ENCODE measurements at regions not wholly inside any gene's neighbourhood (a gene's known extent, or its start where the extent isn't known, plus 50 kb on each side); places are given as distances from the start of the nearest gene placed in this dataset.

DNA sequence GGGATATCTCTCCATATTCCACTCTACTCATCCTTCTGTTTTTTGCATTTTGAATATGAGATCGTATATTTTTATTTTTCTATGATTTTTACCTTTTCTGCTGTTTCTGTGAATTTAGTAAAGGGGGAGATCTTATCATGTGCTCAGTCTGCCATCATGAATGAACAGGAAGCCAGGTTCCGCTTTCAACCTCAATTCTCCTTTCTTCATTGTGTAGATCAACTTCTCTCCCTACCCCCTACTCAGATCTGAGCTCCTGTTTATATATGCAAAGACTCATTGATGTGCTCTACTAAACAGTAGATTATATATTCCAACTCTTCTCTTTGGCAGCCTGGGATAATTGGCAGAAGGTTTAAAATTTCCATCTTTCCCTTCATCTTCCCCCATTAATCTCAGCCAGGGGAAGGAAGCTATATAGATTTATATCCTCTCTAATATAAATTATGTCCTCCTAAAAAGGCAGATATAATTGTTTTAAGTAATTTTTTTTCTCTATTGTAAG is 336.7 kb upstream of the PLET1 start:
- no peak for TF ChIP-seq NR2C2 (CRISPR knock-in tag; IDR thresholded peaks at IDR 0.05)
- TF ChIP-seq, protein P1, sequence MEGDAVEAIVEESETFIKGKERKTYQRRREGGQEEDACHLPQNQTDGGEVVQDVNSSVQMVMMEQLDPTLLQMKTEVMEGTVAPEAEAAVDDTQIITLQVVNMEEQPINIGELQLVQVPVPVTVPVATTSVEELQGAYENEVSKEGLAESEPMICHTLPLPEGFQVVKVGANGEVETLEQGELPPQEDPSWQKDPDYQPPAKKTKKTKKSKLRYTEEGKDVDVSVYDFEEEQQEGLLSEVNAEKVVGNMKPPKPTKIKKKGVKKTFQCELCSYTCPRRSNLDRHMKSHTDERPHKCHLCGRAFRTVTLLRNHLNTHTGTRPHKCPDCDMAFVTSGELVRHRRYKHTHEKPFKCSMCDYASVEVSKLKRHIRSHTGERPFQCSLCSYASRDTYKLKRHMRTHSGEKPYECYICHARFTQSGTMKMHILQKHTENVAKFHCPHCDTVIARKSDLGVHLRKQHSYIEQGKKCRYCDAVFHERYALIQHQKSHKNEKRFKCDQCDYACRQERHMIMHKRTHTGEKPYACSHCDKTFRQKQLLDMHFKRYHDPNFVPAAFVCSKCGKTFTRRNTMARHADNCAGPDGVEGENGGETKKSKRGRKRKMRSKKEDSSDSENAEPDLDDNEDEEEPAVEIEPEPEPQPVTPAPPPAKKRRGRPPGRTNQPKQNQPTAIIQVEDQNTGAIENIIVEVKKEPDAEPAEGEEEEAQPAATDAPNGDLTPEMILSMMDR (IDR thresholded peaks at IDR 0.05) = no peak
- TF ChIP-seq, protein P2, sequence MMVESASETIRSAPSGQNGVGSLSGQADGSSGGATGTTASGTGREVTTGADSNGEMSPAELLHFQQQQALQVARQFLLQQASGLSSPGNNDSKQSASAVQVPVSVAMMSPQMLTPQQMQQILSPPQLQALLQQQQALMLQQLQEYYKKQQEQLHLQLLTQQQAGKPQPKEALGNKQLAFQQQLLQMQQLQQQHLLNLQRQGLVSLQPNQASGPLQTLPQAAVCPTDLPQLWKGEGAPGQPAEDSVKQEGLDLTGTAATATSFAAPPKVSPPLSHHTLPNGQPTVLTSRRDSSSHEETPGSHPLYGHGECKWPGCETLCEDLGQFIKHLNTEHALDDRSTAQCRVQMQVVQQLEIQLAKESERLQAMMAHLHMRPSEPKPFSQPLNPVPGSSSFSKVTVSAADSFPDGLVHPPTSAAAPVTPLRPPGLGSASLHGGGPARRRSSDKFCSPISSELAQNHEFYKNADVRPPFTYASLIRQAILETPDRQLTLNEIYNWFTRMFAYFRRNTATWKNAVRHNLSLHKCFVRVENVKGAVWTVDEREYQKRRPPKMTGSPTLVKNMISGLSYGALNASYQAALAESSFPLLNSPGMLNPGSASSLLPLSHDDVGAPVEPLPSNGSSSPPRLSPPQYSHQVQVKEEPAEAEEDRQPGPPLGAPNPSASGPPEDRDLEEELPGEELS (CRISPR knock-in tag; IDR thresholded peaks at IDR 0.05) = no peak
- TF ChIP-seq, protein P3, sequence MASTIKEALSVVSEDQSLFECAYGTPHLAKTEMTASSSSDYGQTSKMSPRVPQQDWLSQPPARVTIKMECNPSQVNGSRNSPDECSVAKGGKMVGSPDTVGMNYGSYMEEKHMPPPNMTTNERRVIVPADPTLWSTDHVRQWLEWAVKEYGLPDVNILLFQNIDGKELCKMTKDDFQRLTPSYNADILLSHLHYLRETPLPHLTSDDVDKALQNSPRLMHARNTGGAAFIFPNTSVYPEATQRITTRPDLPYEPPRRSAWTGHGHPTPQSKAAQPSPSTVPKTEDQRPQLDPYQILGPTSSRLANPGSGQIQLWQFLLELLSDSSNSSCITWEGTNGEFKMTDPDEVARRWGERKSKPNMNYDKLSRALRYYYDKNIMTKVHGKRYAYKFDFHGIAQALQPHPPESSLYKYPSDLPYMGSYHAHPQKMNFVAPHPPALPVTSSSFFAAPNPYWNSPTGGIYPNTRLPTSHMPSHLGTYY (CRISPR knock-in tag; IDR thresholded peaks at IDR 0.05) = no peak
- TF ChIP-seq ZNF263 (CRISPR knock-in tag; IDR thresholded peaks at IDR 0.05; ENCODE audit: low read depth) = no peak
- no peak for TF ChIP-seq MXD4 (CRISPR knock-in tag; IDR thresholded peaks at IDR 0.05; ENCODE audit: borderline replicate concordance)
- TF ChIP-seq, protein P4, sequence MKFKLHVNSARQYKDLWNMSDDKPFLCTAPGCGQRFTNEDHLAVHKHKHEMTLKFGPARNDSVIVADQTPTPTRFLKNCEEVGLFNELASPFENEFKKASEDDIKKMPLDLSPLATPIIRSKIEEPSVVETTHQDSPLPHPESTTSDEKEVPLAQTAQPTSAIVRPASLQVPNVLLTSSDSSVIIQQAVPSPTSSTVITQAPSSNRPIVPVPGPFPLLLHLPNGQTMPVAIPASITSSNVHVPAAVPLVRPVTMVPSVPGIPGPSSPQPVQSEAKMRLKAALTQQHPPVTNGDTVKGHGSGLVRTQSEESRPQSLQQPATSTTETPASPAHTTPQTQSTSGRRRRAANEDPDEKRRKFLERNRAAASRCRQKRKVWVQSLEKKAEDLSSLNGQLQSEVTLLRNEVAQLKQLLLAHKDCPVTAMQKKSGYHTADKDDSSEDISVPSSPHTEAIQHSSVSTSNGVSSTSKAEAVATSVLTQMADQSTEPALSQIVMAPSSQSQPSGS (CRISPR knock-in tag; IDR thresholded peaks at IDR 0.05; ENCODE audit: borderline replicate concordance, low read depth) = no peak
- no peak for TF ChIP-seq TP53 (CRISPR knock-in tag; IDR thresholded peaks at IDR 0.05)
- TF ChIP-seq, protein P5, sequence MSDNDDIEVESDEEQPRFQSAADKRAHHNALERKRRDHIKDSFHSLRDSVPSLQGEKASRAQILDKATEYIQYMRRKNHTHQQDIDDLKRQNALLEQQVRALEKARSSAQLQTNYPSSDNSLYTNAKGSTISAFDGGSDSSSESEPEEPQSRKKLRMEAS (CRISPR knock-in tag; IDR thresholded peaks at IDR 0.05) = no peak
- TF ChIP-seq FOXP1 (CRISPR knock-in tag; IDR thresholded peaks at IDR 0.05; ENCODE audit: borderline replicate concordance) = no peak

All from WTC11 (cell line).